Heart left ventricle (tissue), 16 donors: ENCODE measurements at regions not wholly inside any gene's neighbourhood (a gene's known extent, or its start where the extent isn't known, plus 50 kb on each side); places are given as distances from the start of the nearest gene placed in this dataset.
"Not testable (repeated sequence)": the region's sequence is repeated elsewhere in the genome, so short reads cannot be mapped to it uniquely, and the experiment has no call there.

Experiments used
- ATAC-seq, 4 donors: fragments of 200-7000 bp; cut with Tn5 transposase; one replicate each; pipeline ENCODE4 v1.9.1; 2020 to 2022; ENCODE audit warnings: moderate library complexity in 4 of 4, mild to moderate bottlenecking in 3 of 4, moderate number of reproducible peaks in 1 of 4
- DNase-seq, 5 donors: peaks; one replicate each; pipeline ENCODE4 v3.0.0-alpha.2; 2020
- H3K27ac ChIP-seq, 12 donors: fragments of 200-600 bp; sonication (generic) in 4 of 12; one replicate each; pipeline versions ENCODE4 v1.5.0 to v1.8.0; 2016 to 2022; ENCODE audit warnings: mild to moderate bottlenecking in 2 of 12
- H3K27me3 ChIP-seq, 9 donors: fragments of 200-600 bp; sonication (generic) in 2 of 9; one replicate each; pipeline versions ENCODE4 v1.5.1 to v1.8.0; 2016 to 2022; ENCODE audit warnings: mild to moderate bottlenecking in 3 of 9
- H3K36me3 ChIP-seq, 9 donors: fragments of 200-600 bp; sonication (generic) in 2 of 9; one replicate each; pipeline versions ENCODE4 v1.5.0 to v1.8.0; 2018 to 2022; ENCODE audit warnings: mild to moderate bottlenecking in 2 of 9
- H3K4me1 ChIP-seq, 12 donors: fragments of 200-600 bp; sonication (generic) in 4 of 12; one replicate each; pipeline versions ENCODE4 v1.5.0 to v1.8.0; 2016 to 2022; ENCODE audit warnings: mild to moderate bottlenecking in 3 of 12
- H3K4me3 ChIP-seq, 12 donors: fragments of 200-600 bp; sonication (generic) in 4 of 12; one replicate each; pipeline versions ENCODE4 v1.5.0 to v1.8.0; 2017 to 2022; ENCODE audit warnings: mild to moderate bottlenecking in 9 of 12, moderate library complexity in 4 of 12
- H3K9me3 ChIP-seq, 12 donors: fragments of 200-600 bp; sonication (generic) in 4 of 12; one replicate each; pipeline versions ENCODE4 v1.5.0 to v1.8.0; 2016 to 2022; ENCODE audit warnings: mild to moderate bottlenecking in 1 of 12
- POLR2A ChIP-seq, 2 donors: fragments of 450-650 bp; IDR thresholded peaks; one replicate each; pipeline ENCODE4 v1.6.1; 2017; ENCODE audit warnings: antibody characterized with exemption in 2 of 2, mild to moderate bottlenecking in 2 of 2, moderate library complexity in 2 of 2
- WGBS, 4 donors: extraction: QIAGEN DNeasy Blood & Tissue Kit in 2 of 4; methylation state at CpG; one replicate each; pipeline versions ENCODE4 v1.1.5 to v1.1.7; 2013 to 2018; 5-methylcytosine and 5-hydroxymethylcytosine counted together
- intact Hi-C, 10 donors: fragments of 100-400 bp; cut with DNase I; formaldehyde crosslinking; loops; one replicate each; pipeline versions ENCODE4 v1.11.1 to v1.14.2; 2022
- TF ChIP-seq, protein P1 (sequence below), 12 donors: fragments of 200-600 bp; sonication (generic) in 4 of 12; IDR thresholded peaks; one replicate each; pipeline versions ENCODE4 v1.5.0 to v1.8.0; 2018 to 2022; ENCODE audit warnings: antibody characterized with exemption in 12 of 12, mild to moderate bottlenecking in 5 of 12
- donor health status: ischemic (EF 13 %, LVEDD 7.1; RV severe dilation, severe dysfunction).
- donor health status: healthy with polysubstance abuse.
- donor health status: DM: no; HTN: yes; CAD: no.
- donor health status: DM: no; HTN: no; CAD: no.
- donor health status: ischemic (EF 25% LVEDD 6.9; RV normal size, moderate dysfunction).
- donor health status: ischemic (EF 25% LVEDD 5.7; RV mildly dilated, moderate dysfunction).
- donor health status: healthy.
- donor health status: DM: yes; HTN: yes; CAD: no.
- donor health status: ischemic (EF 35%, LVEDD 5.7; RV mildly dilated, moderate dysfunction).
- donor health status: nonischemic (EF 11% LVEDD 7.7; RV severe dilation, severe dysfunction).
- donor health status: DM: yes; HTN: yes; CAD: no.
- donor health status: PGD.
- donor health status: ischemic (EF 29% LVEDD 5.4; RV normal size, mild dysfunction).
- donor health status: nonischemic (EF 23%, LVEDD 6.1; RV moderate dilation, normal function).

DNA sequence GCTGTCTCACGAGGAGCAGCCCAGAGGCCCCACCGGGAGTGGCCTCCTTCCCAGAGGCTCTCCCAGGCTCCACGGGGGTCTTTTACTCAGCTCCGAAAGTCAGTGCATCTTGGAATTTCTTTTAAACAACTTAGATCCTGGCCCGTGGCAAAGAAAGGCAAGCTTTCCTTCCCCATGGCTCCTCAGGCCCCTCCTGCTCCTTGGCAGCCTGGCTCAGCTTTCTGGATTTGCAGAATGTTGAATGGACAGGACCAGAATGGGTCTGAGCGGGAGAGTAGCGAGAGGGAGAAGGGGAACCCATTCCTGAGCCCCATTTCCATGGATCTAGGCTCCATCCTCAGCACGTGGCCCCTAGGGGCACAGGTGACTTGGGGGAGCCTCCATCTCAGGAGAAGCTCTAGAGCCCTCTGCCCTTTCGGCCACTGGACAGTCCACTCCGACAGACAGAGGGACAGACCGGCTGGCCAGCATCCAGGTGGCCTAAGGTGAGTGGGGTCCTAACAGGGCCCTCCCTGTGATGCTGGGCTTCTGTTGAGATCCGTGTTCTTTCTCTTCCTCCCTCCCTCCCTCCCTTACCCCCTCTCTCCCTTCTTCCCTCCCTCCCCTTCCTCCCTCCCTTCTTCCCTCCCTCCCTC lies 173.9 kb upstream of the PPP1R26 start:
- Histone ChIP-seq H3K4me3 (no peak overlapping the region), H3K4me1 (no peaks in the 10 kb centered on the region), H3K27ac (no peak overlapping the region), H3K9me3 (no peaks in the 10 kb centered on the region), H3K36me3 (no peaks in the 10 kb centered on the region), H3K27me3 (peaks cover 4 to 70% (median 25%) of the 10 kb centered on the region in 9 donors)
- DNase-seq (no peak), ATAC-seq (no peak)
- TF ChIP-seq, protein P1, sequence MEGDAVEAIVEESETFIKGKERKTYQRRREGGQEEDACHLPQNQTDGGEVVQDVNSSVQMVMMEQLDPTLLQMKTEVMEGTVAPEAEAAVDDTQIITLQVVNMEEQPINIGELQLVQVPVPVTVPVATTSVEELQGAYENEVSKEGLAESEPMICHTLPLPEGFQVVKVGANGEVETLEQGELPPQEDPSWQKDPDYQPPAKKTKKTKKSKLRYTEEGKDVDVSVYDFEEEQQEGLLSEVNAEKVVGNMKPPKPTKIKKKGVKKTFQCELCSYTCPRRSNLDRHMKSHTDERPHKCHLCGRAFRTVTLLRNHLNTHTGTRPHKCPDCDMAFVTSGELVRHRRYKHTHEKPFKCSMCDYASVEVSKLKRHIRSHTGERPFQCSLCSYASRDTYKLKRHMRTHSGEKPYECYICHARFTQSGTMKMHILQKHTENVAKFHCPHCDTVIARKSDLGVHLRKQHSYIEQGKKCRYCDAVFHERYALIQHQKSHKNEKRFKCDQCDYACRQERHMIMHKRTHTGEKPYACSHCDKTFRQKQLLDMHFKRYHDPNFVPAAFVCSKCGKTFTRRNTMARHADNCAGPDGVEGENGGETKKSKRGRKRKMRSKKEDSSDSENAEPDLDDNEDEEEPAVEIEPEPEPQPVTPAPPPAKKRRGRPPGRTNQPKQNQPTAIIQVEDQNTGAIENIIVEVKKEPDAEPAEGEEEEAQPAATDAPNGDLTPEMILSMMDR (IDR thresholded peaks at IDR 0.05), result no peak
- no peak for TF ChIP-seq POLR2A (IDR thresholded peaks at IDR 0.05)
- 69 to 80% (median 70%) methylated on average over 12 of the region's 12 CpGs for WGBS, 4 donors
- intact Hi-C loops, result no loop called here

GRCh38 chr9:135306699-135307098 lies 172.9 kb upstream of the PPP1R26 start:
- Histone ChIP-seq H3K4me1 (no peaks in the 10 kb centered on the region), H3K27ac (no peak overlapping the region), H3K9me3 (peaks cover 0 to 3% (median 0%) of the 10 kb centered on the region in 12 donors), H3K27me3 (peaks cover 4 to 61% (median 21%) of the 10 kb centered on the region in 9 donors), H3K36me3 (no peaks in the 10 kb centered on the region), H3K4me3 (no peak overlapping the region)
- intact Hi-C loops, result no loop called here
- no peak for DNase-seq
- no peak for TF ChIP-seq POLR2A (IDR thresholded peaks at IDR 0.05)
- TF ChIP-seq, protein P1 (IDR thresholded peaks at IDR 0.05), result no peak
- WGBS, 4 donors, result 76 to 81% (median 78%) methylated on average over 12 of the region's 12 CpGs
- no peak for ATAC-seq

DNA sequence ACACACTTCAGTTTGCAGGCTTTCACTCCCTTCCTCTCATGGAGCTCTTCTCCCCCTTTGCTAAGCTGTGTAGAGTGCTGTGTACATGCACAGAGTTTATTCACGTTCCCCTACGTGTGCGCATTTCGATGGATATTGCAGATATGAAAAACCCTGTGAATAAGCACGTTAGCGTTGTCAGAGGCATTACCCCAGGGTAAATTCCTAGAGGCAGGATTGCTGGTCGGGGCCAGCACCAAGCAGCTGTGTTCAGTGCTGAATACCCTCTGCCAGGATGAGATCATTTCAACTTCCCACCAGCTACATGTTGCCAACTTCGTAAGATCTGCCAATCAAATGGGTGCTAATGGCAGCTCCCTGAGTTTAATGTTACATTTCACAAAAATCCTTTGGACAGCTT lies 172.3 kb upstream of the PPP1R26 start:
- Histone ChIP-seq H3K36me3 (no peaks in the 10 kb centered on the region), H3K4me3 (no peak overlapping the region), H3K27me3 (peaks cover 4 to 55% (median 18%) of the 10 kb centered on the region in 9 donors), H3K27ac (no peak overlapping the region), H3K9me3 (peaks cover 0 to 9% (median 3%) of the 10 kb centered on the region in 12 donors), H3K4me1 (no peaks in the 10 kb centered on the region)
- intact Hi-C loops, result no loop called here
- ATAC-seq, result no peak
- 69 to 78% (median 75%) methylated on average over 8 of the region's 8 CpGs for WGBS, 4 donors
- TF ChIP-seq POLR2A (IDR thresholded peaks at IDR 0.05), result no peak
- TF ChIP-seq, protein P1 (IDR thresholded peaks at IDR 0.05), result no peak
- DNase-seq, result no peak

DNA sequence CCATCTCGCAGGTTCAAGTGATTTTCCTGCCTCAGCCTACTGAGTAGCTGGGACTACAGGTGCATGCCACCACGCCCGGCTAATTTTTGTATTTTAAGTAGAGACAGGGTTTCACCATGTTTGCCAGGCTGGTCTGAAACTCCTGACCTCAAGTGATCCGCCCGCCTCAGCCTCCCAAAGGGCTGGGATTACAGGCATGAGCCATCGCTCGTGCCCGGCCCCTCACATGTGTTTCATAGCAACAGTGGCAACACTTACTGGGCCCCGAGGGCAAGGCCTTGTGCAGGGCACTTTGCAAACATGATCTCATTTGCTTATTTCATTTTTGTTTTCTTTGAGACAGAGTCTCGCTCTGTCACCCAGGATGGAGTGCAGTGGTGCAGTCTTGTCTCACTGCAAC lies 171.7 kb upstream of the PPP1R26 start:
- intact Hi-C loops, H3K36me3 ChIP-seq, ATAC-seq, DNase-seq, H3K27ac ChIP-seq, H3K4me1 ChIP-seq, H3K4me3 ChIP-seq: not testable (repeated sequence)
- Histone ChIP-seq H3K27me3 (peaks cover 0 to 48% (median 15%) of the 10 kb centered on the region in 9 donors), H3K9me3 (peaks cover 0 to 14% (median 8%) of the 10 kb centered on the region in 12 donors)
- WGBS, 4 donors, result 85 to 95% (median 86%) methylated on average over 10 of the region's 10 CpGs
